ENCODE measurements at regions not wholly inside any gene's neighbourhood (a gene's known extent, or its start where the extent isn't known, plus 50 kb on each side); places are given as distances from the start of the nearest gene placed in this dataset.
"Not testable (repeated sequence)": the region's sequence is repeated elsewhere in the genome, so short reads cannot be mapped to it uniquely, and the experiment has no call there.

DNA sequence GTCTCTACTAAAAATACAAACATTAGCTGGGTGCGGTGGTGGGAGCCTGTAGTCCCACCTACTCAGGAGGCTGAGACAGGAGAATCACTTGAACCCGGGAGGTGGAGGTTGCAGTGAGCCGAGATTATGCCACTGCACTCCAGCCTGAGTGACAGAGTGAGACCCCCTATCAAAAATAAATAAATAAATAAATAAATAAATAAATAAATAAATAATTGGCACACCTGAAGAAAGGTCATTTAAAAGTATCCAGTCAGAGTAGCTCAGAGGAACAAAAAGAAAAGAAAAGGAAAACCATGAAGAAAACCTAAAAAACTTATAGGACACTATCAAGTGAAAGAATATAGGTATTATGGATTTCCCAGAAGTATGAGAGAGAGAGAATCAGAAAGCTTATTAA is 330.1 kb upstream of the AR start:
- DNase-seq = not testable (repeated sequence)

GRCh38 chrX:67207912-67208311 is 335.9 kb upstream of the AR start:
- no peak for DNase-seq

DNA sequence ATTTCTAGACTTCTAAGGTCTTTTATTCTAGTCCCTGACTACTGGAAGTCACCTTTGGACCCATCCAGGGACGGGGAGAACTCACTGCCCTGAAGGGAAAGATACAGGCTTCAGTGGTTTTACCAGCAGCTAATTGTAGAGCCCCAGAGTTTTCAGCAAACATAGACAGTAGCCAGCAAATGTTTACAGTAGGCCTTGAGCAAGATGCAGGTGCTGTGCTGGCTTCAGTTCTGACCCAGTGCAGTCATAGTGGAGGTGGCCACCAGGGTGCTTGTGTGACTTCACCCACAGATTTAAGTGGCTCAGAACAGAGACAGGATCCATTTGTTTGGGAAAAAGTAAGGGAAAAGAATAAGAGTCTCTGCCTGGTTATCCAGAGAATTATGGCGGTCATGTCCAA is 384.4 kb upstream of the AR start:
- no peak for DNase-seq

DNA sequence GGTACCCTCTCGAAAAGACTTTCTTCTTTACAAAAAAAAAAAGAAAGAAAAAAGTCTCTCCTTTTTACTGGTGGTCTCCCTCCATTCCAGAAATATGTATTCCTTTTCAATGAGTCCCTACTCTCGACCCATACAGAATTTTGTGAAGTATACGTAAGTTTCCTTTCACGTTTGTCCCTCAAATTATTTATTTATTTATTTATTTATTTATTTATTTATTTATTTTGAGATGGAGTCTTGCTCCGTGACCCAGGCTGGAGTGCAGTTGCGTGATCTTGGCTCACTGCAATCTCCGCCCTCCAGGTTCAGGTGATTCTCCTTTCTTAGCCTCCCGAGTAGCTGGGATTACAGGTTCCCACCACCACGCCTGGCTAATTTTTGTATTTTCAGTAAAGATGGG is 429.2 kb upstream of the AR start:
- DNase-seq = no peak

DNA sequence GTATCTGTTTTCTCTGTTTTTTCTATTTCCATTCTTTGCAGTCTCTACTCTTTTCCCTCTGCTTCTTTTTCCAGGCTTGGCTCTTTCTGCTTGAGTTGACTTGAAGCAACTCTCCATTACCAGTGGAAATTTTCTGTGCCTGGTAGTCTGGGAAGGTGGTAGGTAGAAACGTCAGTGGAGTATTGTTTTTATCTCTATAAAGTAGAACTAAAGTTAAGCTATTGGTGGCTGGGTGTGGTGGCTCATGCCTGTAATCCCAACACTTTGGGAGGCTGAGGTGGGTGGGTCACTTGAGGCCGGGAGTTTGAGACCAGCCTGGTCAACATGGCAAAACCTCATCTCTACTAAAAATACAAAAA is 438.1 kb upstream of the AR start:
- no peak for DNase-seq

GRCh38 chrX:67104982-67105757 is 438.7 kb upstream of the AR start:
- no peak for DNase-seq

DNA sequence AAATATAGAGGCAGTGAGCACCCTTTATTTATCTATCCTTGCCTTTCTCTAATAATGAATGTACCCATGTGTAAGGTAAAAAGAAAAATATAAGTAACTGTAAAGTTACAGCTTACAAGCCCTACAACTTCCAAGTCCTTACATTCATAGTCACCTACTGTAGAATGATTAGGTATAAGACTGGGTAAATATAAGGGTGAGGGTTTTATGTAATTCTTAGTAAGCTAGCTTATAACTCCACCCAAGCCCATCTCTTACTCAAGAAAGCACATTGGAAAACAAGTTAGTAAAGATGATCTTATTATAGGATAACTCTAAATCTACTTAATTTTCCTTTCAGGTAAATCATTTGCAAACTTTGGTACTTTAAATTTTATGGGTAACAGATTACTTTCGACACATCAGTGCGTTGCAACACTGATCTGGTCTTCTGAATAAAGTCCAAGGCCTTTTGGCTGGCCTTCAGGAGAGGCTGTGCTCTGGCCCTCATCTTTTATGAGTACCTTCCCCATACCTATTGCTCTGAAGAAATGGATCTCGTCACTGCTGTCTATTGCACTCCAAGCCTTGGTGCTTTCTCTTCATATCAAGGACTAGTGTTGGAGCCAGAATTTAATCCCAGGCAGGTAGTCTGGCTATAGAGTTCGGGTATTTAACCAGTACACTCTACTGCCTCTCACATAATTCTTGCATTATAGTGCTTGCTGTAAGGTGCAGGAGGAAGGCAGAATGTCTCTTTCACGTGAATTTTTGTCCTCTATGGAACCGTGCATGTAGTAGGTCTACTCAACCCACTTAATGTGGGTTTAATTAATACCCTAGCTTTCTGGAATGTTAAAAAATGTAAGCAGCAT is 443.6 kb upstream of the AR start:
- DNase-seq = no peak

GRCh38 chrX:67094061-67094460 is 449.8 kb upstream of the AR start:
- DNase-seq = no peak

- no peak for DNase-seq
Measured at GRCh38 chrX:67050760-67051159, 411.9 kb upstream of the EDA2R start.

GRCh38 chrX:67044866-67045265 is 406.0 kb upstream of the EDA2R start:
- no peak for DNase-seq

GRCh38 chrX:67044029-67044653 is 405.3 kb upstream of the EDA2R start:
- no peak for DNase-seq

GRCh38 chrX:67004451-67004850 is 365.6 kb upstream of the EDA2R start:
- no peak for DNase-seq

- no peak for DNase-seq
Measured at GRCh38 chrX:66994729-66995128, 355.9 kb upstream of the EDA2R start.

DNA sequence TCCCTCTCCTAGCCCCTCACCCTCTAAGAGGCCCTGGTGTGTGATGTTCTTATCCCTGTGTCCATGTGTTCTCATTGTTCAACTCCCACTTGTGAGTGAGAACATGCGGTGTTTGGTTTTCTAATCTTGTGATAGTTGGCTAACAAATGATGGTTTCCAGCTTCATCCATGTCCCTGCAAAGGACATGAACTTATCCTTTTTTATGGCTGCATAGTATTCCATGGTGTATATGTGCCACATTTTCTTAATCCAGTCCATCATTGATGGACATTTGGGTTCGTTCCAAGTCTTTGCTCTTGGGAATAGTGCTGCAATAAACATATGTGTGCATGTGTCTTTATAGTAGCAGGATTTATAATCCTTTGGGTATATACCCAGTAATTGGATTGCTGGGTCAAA is 353.2 kb upstream of the EDA2R start:
- DNase-seq = not testable (repeated sequence)

GRCh38 chrX:66988331-66988730 is 349.5 kb upstream of the EDA2R start:
- DNase-seq = no peak

- DNase-seq = no peak
Measured at GRCh38 chrX:66961665-66962064, 322.8 kb upstream of the EDA2R start.

DNA sequence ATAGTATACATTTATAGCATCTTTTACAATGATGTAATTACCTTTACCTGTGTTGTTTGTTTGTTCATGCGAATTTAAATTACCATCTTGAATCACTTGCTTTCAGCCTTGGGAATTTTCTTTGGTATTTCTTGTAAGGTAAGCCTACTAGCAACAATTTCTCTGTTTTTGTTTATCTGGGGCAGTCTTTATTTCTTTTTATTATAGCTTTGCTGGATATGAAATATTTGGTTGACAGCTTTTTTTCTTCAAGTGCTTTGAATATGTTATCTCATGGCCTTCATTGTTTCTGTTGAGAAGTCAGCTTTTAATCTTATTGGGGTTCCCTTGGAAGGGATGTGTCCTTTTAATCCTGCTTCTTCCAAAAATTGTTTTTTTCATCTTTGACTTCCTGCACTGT is 292.8 kb upstream of the EDA2R start:
- DNase-seq = no peak

DNA sequence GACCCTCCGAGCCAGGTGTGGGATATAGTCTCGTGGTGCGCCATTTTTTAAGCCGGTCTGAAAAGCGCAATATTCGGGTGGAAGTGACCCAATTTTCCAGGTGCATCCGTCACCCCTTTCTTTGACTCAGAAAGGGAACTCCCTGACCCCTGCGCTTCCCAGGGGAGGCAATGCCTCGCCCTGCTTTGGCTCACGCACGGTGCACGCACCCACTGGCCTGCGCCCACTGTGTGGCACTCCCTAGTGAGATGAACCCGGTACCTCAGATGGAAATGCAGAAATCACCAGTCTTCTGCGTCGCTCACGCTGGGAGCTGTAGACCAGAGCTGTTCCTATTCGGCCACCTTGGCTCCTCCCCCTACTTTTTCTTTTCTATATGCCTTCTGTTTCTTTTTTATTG is 291.6 kb upstream of the EDA2R start:
- DNase-seq = not testable (repeated sequence)

DNA sequence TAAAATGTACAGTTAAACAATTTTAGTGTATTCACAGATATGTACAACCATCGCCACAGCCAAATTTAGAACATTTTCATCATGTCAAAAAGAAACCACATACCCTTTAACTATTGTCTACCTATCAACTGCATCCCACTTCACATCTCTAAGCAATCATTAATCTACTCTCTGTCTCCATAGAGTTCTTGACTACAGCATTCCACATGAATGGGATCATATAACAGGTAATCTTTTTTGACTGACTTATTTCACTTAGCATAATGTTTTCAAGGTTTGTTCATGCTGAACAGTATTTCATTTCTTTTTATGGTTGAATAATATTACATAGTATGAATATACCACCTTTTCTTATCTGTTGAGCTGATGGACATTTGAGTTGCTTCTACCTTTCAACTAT is 281.4 kb upstream of the EDA2R start:
- DNase-seq = no peak

DNA sequence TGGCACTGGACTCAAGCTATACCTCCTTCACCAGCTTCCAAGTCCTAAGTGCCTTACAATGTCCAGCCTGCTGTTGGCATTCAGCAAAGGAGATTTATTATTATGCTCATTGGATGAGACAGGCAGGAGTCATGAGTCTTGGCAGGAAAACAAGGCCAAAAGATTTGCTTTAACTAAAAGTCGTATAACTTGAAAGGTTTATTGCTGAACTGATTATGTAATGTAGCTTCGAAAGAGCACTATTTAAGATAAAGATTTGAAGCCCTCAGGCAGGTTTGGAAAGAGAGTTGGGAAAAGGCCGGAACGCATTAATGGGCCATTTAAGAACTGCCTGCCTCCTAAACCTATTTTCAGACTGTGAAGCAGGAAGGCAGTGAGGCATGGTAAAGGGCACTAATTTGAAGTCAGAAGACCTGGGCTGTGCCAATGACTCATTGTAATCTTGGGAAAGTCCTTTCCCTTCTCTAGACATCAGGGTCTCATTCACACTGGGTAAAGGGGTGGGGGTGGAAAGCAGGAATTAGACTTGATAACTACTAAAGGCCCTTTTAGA is 280.5 kb upstream of the EDA2R start:
- no peak for DNase-seq

DNA sequence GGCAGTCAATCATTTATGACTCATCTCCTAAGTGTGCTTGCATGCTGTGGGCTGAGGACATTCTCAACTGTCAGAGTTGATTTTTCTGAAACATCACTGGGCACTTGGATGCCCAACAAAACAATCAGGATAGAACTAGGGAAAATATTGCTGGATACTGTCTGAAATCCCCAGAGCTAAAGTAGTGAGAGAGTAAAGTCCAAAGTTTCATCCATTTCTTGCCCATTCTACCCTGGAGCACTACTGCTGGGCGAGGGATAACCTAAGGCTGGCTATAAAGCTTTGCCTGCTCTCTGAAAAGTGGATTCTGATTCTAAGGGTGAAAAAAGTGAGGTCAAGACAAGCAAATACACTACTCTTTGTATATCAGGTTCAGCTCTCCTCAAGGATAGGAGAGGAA is 279.6 kb upstream of the EDA2R start:
- no peak for DNase-seq

DNA sequence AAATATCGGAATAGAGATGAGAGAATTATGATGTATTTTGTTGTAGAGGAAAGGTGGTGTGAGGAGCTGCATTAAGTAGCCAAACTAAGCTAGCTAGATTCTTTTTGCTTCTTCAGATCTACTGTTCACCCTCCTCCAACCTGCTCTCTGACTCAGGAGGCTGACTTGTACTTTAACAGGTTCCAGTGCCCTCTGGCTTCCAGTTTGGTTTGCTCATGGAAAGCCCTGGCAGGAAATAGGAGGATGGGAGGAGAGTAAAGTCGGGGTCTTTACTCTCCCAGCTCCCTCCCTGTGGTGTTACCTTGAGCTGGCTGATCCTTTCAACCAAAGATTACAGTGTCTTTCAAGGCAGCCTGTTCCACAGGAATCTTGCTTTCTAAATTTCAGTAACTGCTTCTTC is 277.0 kb upstream of the EDA2R start:
- DNase-seq = no peak

DNA sequence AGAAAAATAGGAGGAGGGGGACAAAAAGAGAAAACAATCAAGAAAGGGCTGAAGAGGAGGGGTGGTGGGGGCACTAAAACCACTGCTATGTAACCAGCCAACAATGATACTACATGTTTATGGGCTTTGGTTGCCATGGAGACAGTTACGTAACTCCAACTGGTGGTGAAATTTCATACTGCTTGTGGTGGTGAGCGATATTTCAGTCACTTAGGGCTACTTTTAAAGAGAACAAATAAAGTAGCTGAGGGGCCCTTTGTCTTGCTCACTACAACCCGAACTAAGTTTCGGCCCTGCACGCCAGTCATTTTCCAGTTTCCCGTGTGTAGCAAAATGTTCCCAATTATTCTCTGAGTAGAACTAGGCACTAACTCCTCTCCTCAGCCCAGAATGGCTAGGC is 275.2 kb upstream of the EDA2R start:
- no peak for DNase-seq

GRCh38 chrX:66912417-66912816 is 273.5 kb upstream of the EDA2R start:
- DNase-seq = no peak
